Epithelial cell of proximal tubule (primary cell): ENCODE measurements at regions not wholly inside any gene's neighbourhood (a gene's known extent, or its start where the extent isn't known, plus 50 kb on each side); places are given as distances from the start of the nearest gene placed in this dataset.

Source experiments
- DNase-seq: peaks from one replicate; pipeline ENCODE4 v3.0.0-alpha.2; 2011; ENCODE audit warnings: low read depth
- H3K4me3 ChIP-seq: 2 replicates; pipeline ENCODE4 v1.5.1; 2011; ENCODE audit warnings: low read depth, mild to moderate bottlenecking, low read length
- CTCF ChIP-seq: conservative IDR thresholded peaks from 2 replicates; pipeline ENCODE4 v1.5.1; 2012; ENCODE audit warnings: low read depth, mild to moderate bottlenecking, low read length

DNA sequence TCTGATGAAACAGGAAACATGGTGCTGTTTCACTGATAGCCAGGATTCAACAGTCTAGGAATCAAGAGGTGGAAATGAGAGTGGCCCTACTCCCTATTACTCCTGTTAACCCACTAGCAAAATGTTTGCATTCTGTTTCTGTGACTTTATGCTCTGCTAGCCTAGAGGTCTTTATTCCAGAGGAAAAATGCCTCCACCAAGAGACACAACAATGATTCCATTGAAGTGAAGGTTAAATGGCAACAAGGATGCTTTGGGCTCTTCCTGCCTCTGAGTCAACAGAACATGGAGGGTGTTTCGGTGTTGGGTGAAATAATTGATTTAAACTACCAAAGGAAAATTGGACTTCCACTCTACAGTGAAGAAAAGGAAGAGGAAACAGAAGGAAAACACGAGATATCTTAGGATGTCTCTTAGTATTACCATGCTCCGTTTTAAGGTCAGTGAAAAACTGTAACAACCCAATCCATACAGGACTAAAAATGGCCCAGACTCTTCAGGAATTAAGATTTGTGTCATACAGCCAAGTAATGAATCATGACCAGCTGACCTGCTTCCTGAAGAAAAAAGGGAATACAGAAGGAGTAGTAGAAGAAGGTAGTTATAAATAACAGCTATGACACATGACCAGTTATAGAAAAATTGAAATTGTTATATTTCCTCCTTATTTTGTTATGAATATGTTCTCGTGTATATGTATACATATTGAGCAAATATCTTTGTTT lies 1237.8 kb downstream of the NCAM2 start:
- H3K4me3 ChIP-seq = no peak overlapping the region
- no peak for TF ChIP-seq CTCF
- no peak for DNase-seq

- no peak for TF ChIP-seq CTCF
- no peak for DNase-seq
- H3K4me3 ChIP-seq = no peak overlapping the region
Observed at GRCh38 chr21:22244516-22244915, 1246.3 kb downstream of the NCAM2 start.

- no peak overlapping the region for H3K4me3 ChIP-seq
- no peak for DNase-seq
- TF ChIP-seq CTCF = no peak
Observed at GRCh38 chr21:22250355-22250754, 1252.1 kb downstream of the NCAM2 start.

GRCh38 chr21:22253761-22254160 lies 1255.6 kb downstream of the NCAM2 start:
- DNase-seq = no peak
- no peak overlapping the region for H3K4me3 ChIP-seq
- no peak for TF ChIP-seq CTCF

GRCh38 chr21:22258821-22259220 lies 1260.6 kb downstream of the NCAM2 start:
- no peak for TF ChIP-seq CTCF
- no peak for DNase-seq
- H3K4me3 ChIP-seq = no peak overlapping the region

- H3K4me3 ChIP-seq = no peak overlapping the region
- TF ChIP-seq CTCF = no peak
- DNase-seq = no peak
Observed at GRCh38 chr21:22260274-22260673, 1262.1 kb downstream of the NCAM2 start.

DNA sequence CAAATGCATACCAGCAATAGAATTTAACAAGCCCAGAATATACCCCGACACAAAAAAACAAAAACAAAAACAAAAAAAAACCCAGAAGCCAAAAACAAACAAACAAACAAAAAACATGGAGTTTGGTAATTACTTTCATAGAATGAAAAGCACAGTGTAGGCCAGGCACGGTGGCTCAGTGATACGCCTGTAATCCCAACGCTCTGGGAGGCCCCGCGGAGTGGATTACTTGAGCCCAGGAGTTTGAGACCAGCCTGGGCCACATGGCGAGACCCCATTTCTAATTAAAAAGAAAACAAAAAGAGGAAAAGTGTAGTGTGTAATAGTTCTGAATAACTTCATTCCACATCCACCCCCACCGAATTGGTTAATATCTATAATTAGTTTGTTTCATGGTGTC lies 1265.7 kb downstream of the NCAM2 start:
- DNase-seq = no peak
- no peak overlapping the region for H3K4me3 ChIP-seq
- no peak for TF ChIP-seq CTCF
